Stimulated activated naive CD8-positive, alpha-beta T cell treated with anti-CD3 and anti-CD28 coated beads, Interleukin-15, amount 100 ng/mL, for 72 hours (primary cell): ENCODE measurements at regions not wholly inside any gene's neighbourhood (a gene's known extent, or its start where the extent isn't known, plus 50 kb on each side); places are given as distances from the start of the nearest gene placed in this dataset.

Source experiments
- ATAC-seq: fragments of 150-1000 bp; cut with Tn5 transposase; 2 replicates; pipeline ENCODE4 v1.10.0; 2021; ENCODE audit warnings: mild to moderate bottlenecking, moderate library complexity
- DNase-seq, 2 donors: peaks; one replicate each; pipeline ENCODE4 v3.0.0; 2021 to 2022
- H3K27ac Mint-ChIP-seq, 2 donors: one replicate each; pipeline ENCODE4 v1.8.0; 2022; ENCODE audit warnings: mild to moderate bottlenecking in 2 of 2, mixed read lengths in 2 of 2, moderate library complexity in 2 of 2
- H3K27me3 Mint-ChIP-seq: one replicate; pipeline ENCODE4 v1.8.0; 2022; ENCODE audit warnings: mixed read lengths
- H3K4me1 Mint-ChIP-seq: one replicate; pipeline ENCODE4 v1.8.0; 2022; ENCODE audit warnings: mild to moderate bottlenecking, mixed read lengths
- H3K4me3 Mint-ChIP-seq, 2 donors: one replicate each; pipeline ENCODE4 v1.8.0; 2022; ENCODE audit warnings: mild to moderate bottlenecking in 2 of 2, mixed read lengths in 2 of 2, moderate library complexity in 1 of 2
- H3K9me3 Mint-ChIP-seq, 2 donors: one replicate each; pipeline ENCODE4 v1.8.0; 2022; ENCODE audit warnings: mixed read lengths in 2 of 2

- no peak overlapping the region for H3K27ac Mint-ChIP-seq
- H3K27me3 Mint-ChIP-seq = no peaks in the 10 kb centered on the region
- no peak overlapping the region for H3K4me3 Mint-ChIP-seq
- H3K9me3 Mint-ChIP-seq = peaks cover 0 to 5% of the 10 kb centered on the region in 2 donors
- no peaks in the 10 kb centered on the region for H3K4me1 Mint-ChIP-seq
- no peak for ATAC-seq
- no peak for DNase-seq
These were observed 458.2 kb downstream of the ADGRL2 start for GRCh38 chr1:82258887-82259286.

GRCh38 chr1:82246050-82246449 lies 445.3 kb downstream of the ADGRL2 start:
- Mint-ChIP-seq H3K9me3 (peaks cover 0 to 5% of the 10 kb centered on the region in 2 donors), H3K27me3 (no peaks in the 10 kb centered on the region), H3K27ac (no peak overlapping the region), H3K4me3 (no peak overlapping the region), H3K4me1 (no peaks in the 10 kb centered on the region)
- no peak for DNase-seq
- ATAC-seq = no peak

- peaks cover 0 to 5% of the 10 kb centered on the region in 2 donors for H3K9me3 Mint-ChIP-seq
- H3K27me3 Mint-ChIP-seq = no peaks in the 10 kb centered on the region
- no peaks in the 10 kb centered on the region for H3K4me1 Mint-ChIP-seq
- DNase-seq (no peak), ATAC-seq (no peak)
- no peak overlapping the region for H3K4me3 Mint-ChIP-seq
- H3K27ac Mint-ChIP-seq = no peak overlapping the region
These were observed 444.7 kb downstream of the ADGRL2 start for GRCh38 chr1:82245345-82246014.

- no peaks in the 10 kb centered on the region for H3K4me1 Mint-ChIP-seq
- H3K27ac Mint-ChIP-seq = no peak overlapping the region
- DNase-seq = no peak
- no peak for ATAC-seq
- peaks cover 7 to 29% of the 10 kb centered on the region in 2 donors for H3K9me3 Mint-ChIP-seq
- no peak overlapping the region for H3K4me3 Mint-ChIP-seq
- H3K27me3 Mint-ChIP-seq = peaks cover 23% of the 10 kb centered on the region
These were observed 439.8 kb downstream of the ADGRL2 start for GRCh38 chr1:82240571-82240970.

- ATAC-seq = no peak
- DNase-seq = no peak
- H3K4me1 Mint-ChIP-seq = no peaks in the 10 kb centered on the region
- H3K4me3 Mint-ChIP-seq = no peak overlapping the region
- peaks cover 3 to 6% of the 10 kb centered on the region in 2 donors for H3K9me3 Mint-ChIP-seq
- H3K27me3 Mint-ChIP-seq = no peaks in the 10 kb centered on the region
- no peak overlapping the region for H3K27ac Mint-ChIP-seq
These were observed 429.9 kb downstream of the ADGRL2 start for GRCh38 chr1:82230667-82231066.

- ATAC-seq (no peak), DNase-seq (no peak)
- no peak overlapping the region for H3K4me3 Mint-ChIP-seq
- no peaks in the 10 kb centered on the region for H3K9me3 Mint-ChIP-seq
- no peaks in the 10 kb centered on the region for H3K27me3 Mint-ChIP-seq
- H3K4me1 Mint-ChIP-seq = no peaks in the 10 kb centered on the region
- no peak overlapping the region for H3K27ac Mint-ChIP-seq
These were observed 426.8 kb downstream of the ADGRL2 start for GRCh38 chr1:82227306-82228095.

- Mint-ChIP-seq H3K4me1 (no peaks in the 10 kb centered on the region), H3K27me3 (no peaks in the 10 kb centered on the region), H3K9me3 (no peaks in the 10 kb centered on the region), H3K4me3 (no peak overlapping the region), H3K27ac (no peak overlapping the region)
- no peak for DNase-seq
- ATAC-seq = no peak
These were observed 425.4 kb downstream of the ADGRL2 start for GRCh38 chr1:82226186-82226505.

GRCh38 chr1:82225421-82226185 lies 424.9 kb downstream of the ADGRL2 start:
- DNase-seq = no peak
- H3K27ac Mint-ChIP-seq = no peak overlapping the region
- no peak overlapping the region for H3K4me3 Mint-ChIP-seq
- H3K9me3 Mint-ChIP-seq = peaks cover 0 to 2% of the 10 kb centered on the region in 2 donors
- H3K27me3 Mint-ChIP-seq = no peaks in the 10 kb centered on the region
- ATAC-seq = peak; percentile 45
- no peaks in the 10 kb centered on the region for H3K4me1 Mint-ChIP-seq

- H3K9me3 Mint-ChIP-seq = peaks cover 0 to 7% of the 10 kb centered on the region in 2 donors
- H3K4me1 Mint-ChIP-seq = no peaks in the 10 kb centered on the region
- ATAC-seq (no peak), DNase-seq (no peak)
- H3K27ac Mint-ChIP-seq = no peak overlapping the region
- no peak overlapping the region for H3K4me3 Mint-ChIP-seq
- no peaks in the 10 kb centered on the region for H3K27me3 Mint-ChIP-seq
These were observed 422.4 kb downstream of the ADGRL2 start for GRCh38 chr1:82223091-82223490.

- Mint-ChIP-seq H3K27ac (no peak overlapping the region), H3K27me3 (no peaks in the 10 kb centered on the region), H3K4me3 (no peak overlapping the region), H3K4me1 (no peaks in the 10 kb centered on the region), H3K9me3 (peaks cover 0 to 7% of the 10 kb centered on the region in 2 donors)
- ATAC-seq = no peak
- no peak for DNase-seq
These were observed 421.0 kb downstream of the ADGRL2 start for GRCh38 chr1:82221721-82222120.

GRCh38 chr1:82220754-82221153 lies 420.0 kb downstream of the ADGRL2 start:
- Mint-ChIP-seq H3K4me3 (no peak overlapping the region), H3K27me3 (no peaks in the 10 kb centered on the region), H3K27ac (no peak overlapping the region), H3K9me3 (peaks cover 0 to 7% of the 10 kb centered on the region in 2 donors), H3K4me1 (no peaks in the 10 kb centered on the region)
- DNase-seq (no peak), ATAC-seq (no peak)

- Mint-ChIP-seq H3K4me1 (no peaks in the 10 kb centered on the region), H3K9me3 (peaks cover 0 to 7% of the 10 kb centered on the region in 2 donors), H3K27ac (no peak overlapping the region), H3K4me3 (no peak overlapping the region), H3K27me3 (no peaks in the 10 kb centered on the region)
- DNase-seq (no peak), ATAC-seq (no peak)
These were observed 419.1 kb downstream of the ADGRL2 start for GRCh38 chr1:82219841-82220240.

- no peaks in the 10 kb centered on the region for H3K4me1 Mint-ChIP-seq
- DNase-seq (no peak), ATAC-seq (no peak)
- peaks cover 0 to 7% of the 10 kb centered on the region in 2 donors for H3K9me3 Mint-ChIP-seq
- H3K27me3 Mint-ChIP-seq = no peaks in the 10 kb centered on the region
- no peak overlapping the region for H3K27ac Mint-ChIP-seq
- H3K4me3 Mint-ChIP-seq = no peak overlapping the region
These were observed 418.1 kb downstream of the ADGRL2 start for GRCh38 chr1:82218846-82219245.

- H3K4me1 Mint-ChIP-seq = no peaks in the 10 kb centered on the region
- H3K27me3 Mint-ChIP-seq = no peaks in the 10 kb centered on the region
- peaks cover 0 to 7% of the 10 kb centered on the region in 2 donors for H3K9me3 Mint-ChIP-seq
- no peak overlapping the region for H3K27ac Mint-ChIP-seq
- DNase-seq (no peak), ATAC-seq (no peak)
- H3K4me3 Mint-ChIP-seq = no peak overlapping the region
These were observed 415.1 kb downstream of the ADGRL2 start for GRCh38 chr1:82215853-82216175.

- Mint-ChIP-seq H3K27me3 (no peaks in the 10 kb centered on the region), H3K4me1 (no peaks in the 10 kb centered on the region), H3K27ac (peak overlapping the region in 1 of 2 donors; percentile 0), H3K4me3 (no peak overlapping the region), H3K9me3 (peaks cover 0 to 2% of the 10 kb centered on the region in 2 donors)
- ATAC-seq = no peak
- DNase-seq = no peak
These were observed 414.5 kb downstream of the ADGRL2 start for GRCh38 chr1:82215056-82215852.
